GM12878 (cell line): ENCODE measurements at regions not wholly inside any gene's neighbourhood (a gene's known extent, or its start where the extent isn't known, plus 50 kb on each side); places are given as distances from the start of the nearest gene placed in this dataset.
"Not testable (repeated sequence)": the region's sequence is repeated elsewhere in the genome, so short reads cannot be mapped to it uniquely, and the experiment has no call there.

Experiments used
- ATAC-seq: fragments of 200-7000 bp; cut with Tn5 transposase; 3 replicates; pipeline ENCODE4 v1.9.1; 2020; ENCODE audit warnings: mild to moderate bottlenecking, moderate library complexity
- BruUV-seq: library from RNA; stranded (reverse); fragments of 400-500 nt; replicated peaks from 2 replicates; lab custom pipeline; 2021; lab: Mats Ljungman, UMichigan
- CTCF ChIA-PET: fragments of 300-600 bp; sonication (Branson Sonifier 250); formaldehyde crosslinking; extraction: SDS; loops from one replicate; lab custom pipeline; 2021; ENCODE audit warnings: inconsistent platforms; lab: Yijun Ruan, JAX
- POLR2A ChIA-PET: fragments of 350-600 bp; formaldehyde crosslinking; extraction: SDS; loops from one replicate; lab custom pipeline; 2021; ENCODE audit warnings: inconsistent platforms; lab: Charles Lee
- RAD21 ChIA-PET: fragments of 300-600 bp; sonication (Branson Sonifier 250); formaldehyde crosslinking; loops from one replicate; lab custom pipeline; 2023; ENCODE audit warnings: antibody characterized with exemption; ENCODE audit not compliant: unreplicated experiment; lab: Charles Lee
- SMC1A ChIA-PET: fragments of 300-600 bp; sonication (Branson Sonifier 250); formaldehyde crosslinking; loops from one replicate; lab custom pipeline; 2023; ENCODE audit not compliant: unreplicated experiment, uncharacterized antibody; lab: Charles Lee
- DNase-seq: peaks from one replicate; pipeline ENCODE4 v3.0.0-alpha.2; 2011; ENCODE audit warnings: low read depth, low spot score
- FAIRE-seq: peaks from 3 replicates; lab custom pipeline; 2011; peaks lifted over from hg19 to GRCh38; lab: Jason Lieb, UNC
- H2AFZ ChIP-seq: 2 replicates; pipeline ENCODE4 v1.6.0; 2011; ENCODE audit warnings: low read depth, low read length, control low read depth; ENCODE audit not compliant: control insufficient read depth
- H3K27ac ChIP-seq: 2 replicates; pipeline ENCODE4 v1.5.1; 2011; ENCODE audit warnings: control low read depth; ENCODE audit not compliant: control insufficient read depth, insufficient read depth
- H3K27me3 ChIP-seq, 2 experiments: replicated peaks in 1 of 2; 2 replicates each; pipeline versions ENCODE4 v1.6.0 to v1.6.1; 2011; ENCODE audit warnings: low read length in 1 of 2; ENCODE audit not compliant: control insufficient read depth in 2 of 2, insufficient read depth in 2 of 2
- H3K36me3 ChIP-seq, 2 experiments: 2 replicates each; pipeline ENCODE4 v1.5.1; 2011; ENCODE audit warnings: low read length in 1 of 2; ENCODE audit not compliant: control insufficient read depth in 2 of 2, insufficient read depth in 2 of 2
- H3K4me1 ChIP-seq: 2 replicates; pipeline ENCODE4 v1.6.1; 2011; ENCODE audit warnings: mild to moderate bottlenecking, low read length, moderate library complexity, mixed read lengths; ENCODE audit not compliant: control insufficient read depth, insufficient read depth
- H3K4me2 ChIP-seq: 2 replicates; pipeline ENCODE4 v1.6.0; 2011; ENCODE audit warnings: control low read depth; ENCODE audit not compliant: control insufficient read depth, insufficient read depth
- H3K4me3 ChIP-seq: fragments of 200-600 bp; sonication (generic); 2 replicates; pipeline ENCODE4 v1.5.1; 2016
- H3K79me2 ChIP-seq: 2 replicates; pipeline ENCODE4 v1.6.0; 2011; ENCODE audit warnings: low read length; ENCODE audit not compliant: control insufficient read depth, insufficient read depth
- H3K9ac ChIP-seq: 2 replicates; pipeline ENCODE4 v1.8.0; 2011; ENCODE audit warnings: low read length, control low read depth, mixed read lengths; ENCODE audit not compliant: control insufficient read depth, insufficient read depth
- H3K9me3 ChIP-seq: replicated peaks from 3 replicates; pipeline ENCODE4 v1.5.1; 2011; ENCODE audit warnings: mild to moderate bottlenecking, low read length; ENCODE audit not compliant: control insufficient read depth, insufficient read depth
- H4K20me1 ChIP-seq: 2 replicates; pipeline ENCODE4 v1.6.0; 2011; ENCODE audit not compliant: control insufficient read depth, insufficient read depth
- WGBS: methylation state at CpG from one replicate; pipeline ENCODE4 v1.1.6; 2016; ENCODE audit warnings: low lambda C conversion rate; ENCODE audit not compliant: insufficient replicate concordance, insufficient coverage; ENCODE audit errors: missing lambda C conversion rate; 5-methylcytosine and 5-hydroxymethylcytosine counted together
- in situ Hi-C: fragments of 300-500 bp; cut with MboI; formaldehyde crosslinking; loops from 9 replicates; pipeline ENCODE4 v1.14.3; 2018; ENCODE audit warnings: mixed read lengths
- intact Hi-C: fragments of 100-400 bp; cut with micrococcal nuclease; formaldehyde crosslinking; loops from one replicate; pipeline ENCODE4 v1.14.2; 2022; ENCODE audit not compliant: unreplicated experiment
- TF ChIP-seq, protein P1 (sequence below): IDR thresholded peaks from 2 replicates; pipeline ENCODE4 v1.6.1; 2012; ENCODE audit warnings: improper control_type of control experiment, low read depth, low read length; ENCODE audit not compliant: insufficient replicate concordance

DNA sequence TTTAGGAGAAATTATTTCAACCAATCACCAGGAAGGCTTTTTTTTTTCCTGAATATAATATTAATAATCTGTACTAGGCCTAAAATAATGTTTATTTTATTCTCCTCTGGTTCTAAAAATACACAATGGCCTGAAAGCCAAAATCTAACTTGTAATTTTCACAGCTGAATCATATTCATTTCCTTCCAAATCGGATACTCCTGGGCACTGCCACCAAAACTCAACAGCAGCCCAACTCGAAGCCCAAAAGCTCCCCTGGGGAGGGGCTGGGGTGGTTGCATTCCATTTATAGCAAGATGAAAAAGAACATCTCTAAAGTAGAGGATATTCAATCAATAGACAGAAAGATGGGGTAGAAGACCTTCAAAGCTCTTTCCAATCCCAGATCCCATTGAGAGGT is 100.5 kb upstream of the SETBP1 start (continued):
- TF ChIP-seq, protein P1, sequence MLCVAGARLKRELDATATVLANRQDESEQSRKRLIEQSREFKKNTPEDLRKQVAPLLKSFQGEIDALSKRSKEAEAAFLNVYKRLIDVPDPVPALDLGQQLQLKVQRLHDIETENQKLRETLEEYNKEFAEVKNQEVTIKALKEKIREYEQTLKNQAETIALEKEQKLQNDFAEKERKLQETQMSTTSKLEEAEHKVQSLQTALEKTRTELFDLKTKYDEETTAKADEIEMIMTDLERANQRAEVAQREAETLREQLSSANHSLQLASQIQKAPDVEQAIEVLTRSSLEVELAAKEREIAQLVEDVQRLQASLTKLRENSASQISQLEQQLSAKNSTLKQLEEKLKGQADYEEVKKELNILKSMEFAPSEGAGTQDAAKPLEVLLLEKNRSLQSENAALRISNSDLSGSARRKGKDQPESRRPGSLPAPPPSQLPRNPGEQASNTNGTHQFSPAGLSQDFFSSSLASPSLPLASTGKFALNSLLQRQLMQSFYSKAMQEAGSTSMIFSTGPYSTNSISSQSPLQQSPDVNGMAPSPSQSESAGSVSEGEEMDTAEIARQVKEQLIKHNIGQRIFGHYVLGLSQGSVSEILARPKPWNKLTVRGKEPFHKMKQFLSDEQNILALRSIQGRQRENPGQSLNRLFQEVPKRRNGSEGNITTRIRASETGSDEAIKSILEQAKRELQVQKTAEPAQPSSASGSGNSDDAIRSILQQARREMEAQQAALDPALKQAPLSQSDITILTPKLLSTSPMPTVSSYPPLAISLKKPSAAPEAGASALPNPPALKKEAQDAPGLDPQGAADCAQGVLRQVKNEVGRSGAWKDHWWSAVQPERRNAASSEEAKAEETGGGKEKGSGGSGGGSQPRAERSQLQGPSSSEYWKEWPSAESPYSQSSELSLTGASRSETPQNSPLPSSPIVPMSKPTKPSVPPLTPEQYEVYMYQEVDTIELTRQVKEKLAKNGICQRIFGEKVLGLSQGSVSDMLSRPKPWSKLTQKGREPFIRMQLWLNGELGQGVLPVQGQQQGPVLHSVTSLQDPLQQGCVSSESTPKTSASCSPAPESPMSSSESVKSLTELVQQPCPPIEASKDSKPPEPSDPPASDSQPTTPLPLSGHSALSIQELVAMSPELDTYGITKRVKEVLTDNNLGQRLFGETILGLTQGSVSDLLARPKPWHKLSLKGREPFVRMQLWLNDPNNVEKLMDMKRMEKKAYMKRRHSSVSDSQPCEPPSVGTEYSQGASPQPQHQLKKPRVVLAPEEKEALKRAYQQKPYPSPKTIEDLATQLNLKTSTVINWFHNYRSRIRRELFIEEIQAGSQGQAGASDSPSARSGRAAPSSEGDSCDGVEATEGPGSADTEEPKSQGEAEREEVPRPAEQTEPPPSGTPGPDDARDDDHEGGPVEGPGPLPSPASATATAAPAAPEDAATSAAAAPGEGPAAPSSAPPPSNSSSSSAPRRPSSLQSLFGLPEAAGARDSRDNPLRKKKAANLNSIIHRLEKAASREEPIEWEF, result no peak

GRCh38 chr18:44580782-44581181 is 99.9 kb upstream of the SETBP1 start:
- RAD21 ChIA-PET, H3K4me3 ChIP-seq, H3K79me2 ChIP-seq, H2AFZ ChIP-seq, intact Hi-C loops, H3K36me3 ChIP-seq, H3K9me3 ChIP-seq, POLR2A ChIA-PET, DNase-seq, H3K4me2 ChIP-seq, H3K27ac ChIP-seq, in situ Hi-C loops, ATAC-seq, H4K20me1 ChIP-seq, H3K4me1 ChIP-seq, H3K27me3 ChIP-seq, FAIRE-seq, BruUV-seq, H3K9ac ChIP-seq: not testable (repeated sequence)
- 78% methylated on average over 20 of the region's 28 CpGs for WGBS
- ChIA-PET CTCF (interaction anchor here (1.8 to 3.0 kb wide), 2 partner anchors 15 to 632 kb away, joined by 5 to 10 read pairs; no protein-coding TSS in a partner anchor), SMC1A (interaction anchor here (0.6 to 1.5 kb wide), 2 partner anchors 463 to 627 kb away, joined by 3 read pairs; no protein-coding TSS in a partner anchor)
